Ovary (tissue), 7 donors: ENCODE measurements at regions not wholly inside any gene's neighbourhood (a gene's known extent, or its start where the extent isn't known, plus 50 kb on each side); places are given as distances from the start of the nearest gene placed in this dataset.

ENCODE experiments used
- DNase-seq, 5 donors: peaks; one replicate each; pipeline ENCODE4 v3.0.0-alpha.2; 2019 to 2020
- H3K27ac ChIP-seq, 2 donors: fragments of 200-600 bp; one replicate each; pipeline versions ENCODE4 v1.5.1 to v1.8.0; 2019 to 2022
- H3K27me3 ChIP-seq: fragments of 200-600 bp; one replicate; pipeline ENCODE4 v1.8.0; 2022
- H3K36me3 ChIP-seq: fragments of 200-600 bp; sonication (generic); one replicate; pipeline ENCODE4 v1.5.1; 2019
- H3K4me1 ChIP-seq: one replicate; pipeline ENCODE4 v1.8.1; 2013; ENCODE audit warnings: mild to moderate bottlenecking, moderate library complexity; ENCODE audit not compliant: insufficient read depth
- H3K4me3 ChIP-seq: fragments of 200-600 bp; sonication (generic); one replicate; pipeline ENCODE4 v1.5.1; 2017
- H3K9me3 ChIP-seq, 2 donors: fragments of 200-600 bp in 1 of 2; sonication (generic) in 1 of 2; one replicate each; pipeline versions ENCODE4 v1.5.1 to v1.8.1; 2013 to 2019; ENCODE audit warnings: mild to moderate bottlenecking in 1 of 2, moderate library complexity in 1 of 2
- CTCF ChIP-seq, 3 donors: fragments of 450-650 bp in 2 of 3; fragments of 200-600 bp in 1 of 3; IDR thresholded peaks; one replicate each; pipeline versions ENCODE4 v1.5.1 to v1.8.0; 2016 to 2022; ENCODE audit warnings: antibody characterized with exemption in 3 of 3, mild to moderate bottlenecking in 1 of 3
- EP300 ChIP-seq: sonication (generic); formaldehyde crosslinking; IDR thresholded peaks from one replicate; pipeline ENCODE4 v1.6.1; 2017; ENCODE audit warnings: antibody characterized with exemption
- POLR2A ChIP-seq: fragments of 450-650 bp; IDR thresholded peaks from one replicate; pipeline ENCODE4 v1.6.1; 2017; ENCODE audit warnings: antibody characterized with exemption, mild to moderate bottlenecking, moderate library complexity
- WGBS, 3 donors: extraction: QIAGEN DNeasy Blood & Tissue Kit in 1 of 3; methylation state at CpG; one replicate each; pipeline versions ENCODE4 v1.1.5 to v1.1.7; 2013 to 2017; 5-methylcytosine and 5-hydroxymethylcytosine counted together
- intact Hi-C, 4 donors: fragments of 100-400 bp; cut with DNase I; formaldehyde crosslinking; loops; one replicate each; pipeline versions ENCODE4 v1.11.0 to v1.15.1; 2022 to 2023
- donor health status: DM: no; HTN: no; CAD: no; lungs with moderate emphysema.
- donor health status: DM: no; HTN: no; CAD: no.
- donor health status: Bipolar disorder and iron deficiency.
- donor health status: DM: no; HTN: no; CAD: no.
- donor health status: DM: yes; HTN: yes; CAD: no.

DNA sequence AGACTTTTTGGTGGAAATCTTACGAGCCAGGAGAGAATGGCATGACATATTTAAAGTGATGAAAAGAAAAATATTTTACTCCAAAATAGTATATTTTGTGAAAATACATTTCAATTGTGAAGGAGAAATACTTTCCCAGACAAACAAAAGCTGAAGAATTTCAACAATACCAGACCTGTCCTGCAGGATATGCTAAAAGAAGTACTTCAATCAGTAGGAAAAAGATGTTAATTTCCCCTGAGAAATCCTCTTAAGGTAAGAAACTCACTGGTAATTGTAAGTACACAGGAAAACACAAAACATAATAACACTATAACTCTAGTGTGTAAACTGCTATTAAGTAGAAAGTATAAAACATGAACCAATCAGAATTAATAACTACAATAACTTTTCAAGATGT lies 341.8 kb upstream of the GJE1 start:
- Histone ChIP-seq H3K4me1 (no peaks in the 10 kb centered on the region), H3K9me3 (no peaks in the 10 kb centered on the region), H3K36me3 (no peaks in the 10 kb centered on the region), H3K27me3 (no peaks in the 10 kb centered on the region), H3K4me3 (no peak overlapping the region), H3K27ac (no peak overlapping the region)
- WGBS, 3 donors, result 54 to 86% (median 71%) methylated on average over 1 of the region's 1 CpG
- TF ChIP-seq POLR2A, result no peak
- no peak for TF ChIP-seq CTCF (IDR thresholded peaks at IDR 0.05)
- no peak for TF ChIP-seq EP300
- no peak for DNase-seq
- intact Hi-C loops, result no loop called here

DNA sequence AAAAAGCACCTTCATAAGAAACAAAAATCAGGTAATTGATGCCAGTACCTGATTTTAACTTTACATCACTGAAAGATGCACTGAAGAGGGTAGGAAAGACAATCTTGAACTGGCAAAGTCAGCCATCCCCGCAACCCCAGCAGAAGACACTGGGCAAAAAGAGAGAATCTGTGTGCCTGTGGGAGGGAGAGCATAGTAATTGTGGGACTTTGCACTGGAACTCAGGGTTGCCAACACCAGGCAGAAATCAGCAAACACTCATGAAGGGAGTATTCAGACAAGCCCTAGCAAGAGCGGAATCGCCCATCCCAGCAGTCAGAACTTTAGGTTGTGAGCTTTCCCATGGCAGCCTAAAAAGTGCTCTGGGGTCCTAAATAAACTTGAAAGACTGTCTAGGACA lies 344.6 kb upstream of the GJE1 start:
- H3K4me3 ChIP-seq, result no peak overlapping the region
- H3K27ac ChIP-seq, result no peak overlapping the region
- no peaks in the 10 kb centered on the region for H3K27me3 ChIP-seq
- intact Hi-C loops, result no loop called here
- H3K36me3 ChIP-seq, result no peaks in the 10 kb centered on the region
- no peaks in the 10 kb centered on the region for H3K9me3 ChIP-seq
- H3K4me1 ChIP-seq, result no peaks in the 10 kb centered on the region
- 82 to 96% (median 91%) methylated on average over 3 of the region's 3 CpGs for WGBS, 3 donors
- TF ChIP-seq CTCF (IDR thresholded peaks at IDR 0.05) (no peak), EP300 (no peak), POLR2A (no peak)
- no peak for DNase-seq

DNA sequence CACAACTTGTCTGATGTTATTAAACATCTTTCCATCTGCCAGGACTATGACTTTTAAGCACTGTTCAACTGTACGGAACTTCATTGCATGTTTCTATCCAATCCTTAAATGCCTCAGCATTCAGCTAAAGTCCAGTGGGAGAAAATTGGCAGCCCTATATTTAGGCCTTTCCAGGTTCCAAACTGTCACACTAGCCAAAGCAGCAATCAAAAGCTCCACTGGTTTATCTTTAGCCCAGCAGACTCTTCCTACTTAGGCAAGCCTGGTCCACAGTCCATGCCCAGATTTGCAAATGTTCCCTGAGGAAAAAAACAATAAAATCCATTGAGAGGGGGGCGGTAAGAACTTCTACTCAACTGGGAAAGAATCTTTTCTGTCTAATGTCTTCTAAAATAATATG lies 349.1 kb upstream of the GJE1 start:
- H3K27me3 ChIP-seq, result no peaks in the 10 kb centered on the region
- H3K27ac ChIP-seq, result no peak overlapping the region
- intact Hi-C loops, result no loop called here
- no peak overlapping the region for H3K4me3 ChIP-seq
- WGBS, 3 donors, result 75 to 88% (median 84%) methylated on average over 2 of the region's 2 CpGs
- TF ChIP-seq EP300 (no peak), CTCF (IDR thresholded peaks at IDR 0.05) (no peak), POLR2A (no peak)
- no peaks in the 10 kb centered on the region for H3K36me3 ChIP-seq
- H3K9me3 ChIP-seq, result no peaks in the 10 kb centered on the region
- no peak for DNase-seq
- H3K4me1 ChIP-seq, result no peaks in the 10 kb centered on the region

- Histone ChIP-seq H3K27ac (no peak overlapping the region), H3K36me3 (no peaks in the 10 kb centered on the region), H3K4me1 (no peaks in the 10 kb centered on the region), H3K9me3 (no peaks in the 10 kb centered on the region), H3K27me3 (no peaks in the 10 kb centered on the region), H3K4me3 (no peak overlapping the region)
- intact Hi-C loops, result no loop called here
- 62 to 71% (median 64%) methylated on average over 4 of the region's 4 CpGs for WGBS, 3 donors
- no peak for DNase-seq
- no peak for TF ChIP-seq EP300
- TF ChIP-seq CTCF (IDR thresholded peaks at IDR 0.05), result no peak
- no peak for TF ChIP-seq POLR2A
These were observed 352.4 kb upstream of the GJE1 start for GRCh38 chr6:141780296-141780695.

- TF ChIP-seq CTCF (IDR thresholded peaks at IDR 0.05) (no peak), POLR2A (no peak), EP300 (no peak)
These were observed 368.3 kb upstream of the GJE1 start for GRCh38 chr6:141764388-141764787.

More at GRCh38 chr6:141764388-141764787, 368.3 kb upstream of the GJE1 start:
- no peaks in the 10 kb centered on the region for H3K4me1 ChIP-seq
- no peak overlapping the region for H3K4me3 ChIP-seq
- no peak overlapping the region for H3K27ac ChIP-seq
- no peaks in the 10 kb centered on the region for H3K27me3 ChIP-seq
- DNase-seq, result no peak
- no peaks in the 10 kb centered on the region for H3K9me3 ChIP-seq
- intact Hi-C loops, result no loop called here
- no peaks in the 10 kb centered on the region for H3K36me3 ChIP-seq
